C4-2B (cell line): ENCODE measurements at regions not wholly inside any gene's neighbourhood (a gene's known extent, or its start where the extent isn't known, plus 50 kb on each side); places are given as distances from the start of the nearest gene placed in this dataset.

Source experiments
- CTCF ChIP-seq: fragments of 450-650 bp; conservative IDR thresholded peaks from 2 replicates; pipeline ENCODE4 v1.5.1; 2017; ENCODE audit warnings: mild to moderate bottlenecking
- ZFX ChIP-seq: fragments of 450-650 bp; IDR thresholded peaks from 2 replicates; pipeline ENCODE4 v1.6.1; 2017

GRCh38 chr13:90395348-90395747, 952.1 kb upstream of the MIR17HG start:
- no peak for TF ChIP-seq CTCF
- no peak for TF ChIP-seq ZFX
